ENCODE measurements at regions not wholly inside any gene's neighbourhood (a gene's known extent, or its start where the extent isn't known, plus 50 kb on each side); places are given as distances from the start of the nearest gene placed in this dataset.

GRCh38 chr15:72965671-72966070 is 86.6 kb upstream of the NEO1 start:
- no peak for DNase-seq

GRCh38 chr15:72964542-72964941 is 87.7 kb upstream of the NEO1 start:
- no peak for DNase-seq

- DNase-seq: no peak
Measured at GRCh38 chr15:72964135-72964534, 88.1 kb upstream of the NEO1 start.

- DNase-seq: no peak
Measured at GRCh38 chr15:72962054-72962702, 90.1 kb upstream of the NEO1 start.

GRCh38 chr15:72961346-72961745 is 90.9 kb upstream of the NEO1 start:
- DNase-seq: no peak

GRCh38 chr15:72958634-72959033 is 93.6 kb upstream of the NEO1 start:
- no peak for DNase-seq

- no peak for DNase-seq
Measured at GRCh38 chr15:72953306-72953705, 99.0 kb upstream of the NEO1 start.

- no peak for DNase-seq
Measured at GRCh38 chr15:72952151-72952550, 100.1 kb upstream of the NEO1 start.

GRCh38 chr15:72948662-72949061 is 103.6 kb upstream of the NEO1 start:
- no peak for DNase-seq

- DNase-seq: no peak
Measured at GRCh38 chr15:72947709-72948108, 104.6 kb upstream of the NEO1 start.

GRCh38 chr15:72944565-72944964 is 107.7 kb upstream of the NEO1 start:
- no peak for DNase-seq

- DNase-seq: no peak
Measured at GRCh38 chr15:72940229-72940622, 112.0 kb upstream of the NEO1 start.

- no peak for DNase-seq
Measured at GRCh38 chr15:72939514-72940228, 112.6 kb upstream of the NEO1 start.

GRCh38 chr15:72936691-72937679 is 115.3 kb upstream of the NEO1 start:
- no peak for DNase-seq

- DNase-seq: no peak
Measured at GRCh38 chr15:72936237-72936636, 116.0 kb upstream of the NEO1 start.

GRCh38 chr15:72935521-72935920 is 116.7 kb upstream of the NEO1 start:
- DNase-seq: no peak

GRCh38 chr15:72934921-72935320 is 117.3 kb upstream of the NEO1 start:
- no peak for DNase-seq

GRCh38 chr15:72933976-72934375 is 118.3 kb upstream of the NEO1 start:
- peak; percentile 39 for DNase-seq

- DNase-seq: no peak
Measured at GRCh38 chr15:72932472-72932871, 119.8 kb upstream of the NEO1 start.

- no peak for DNase-seq
Measured at GRCh38 chr15:72927451-72927850, 124.8 kb upstream of the NEO1 start.

- peak; percentile 13 for DNase-seq
Measured at GRCh38 chr15:72925661-72926060, 126.6 kb upstream of the NEO1 start.

GRCh38 chr15:72923289-72923688 is 129.0 kb upstream of the NEO1 start:
- DNase-seq: no peak

- DNase-seq: no peak
Measured at GRCh38 chr15:72920551-72920950, 131.7 kb upstream of the NEO1 start.
